K562 (cell line): ENCODE measurements at regions not wholly inside any gene's neighbourhood (a gene's known extent, or its start where the extent isn't known, plus 50 kb on each side); places are given as distances from the start of the nearest gene placed in this dataset.

Experiments
- ATAC-seq: fragments of 200-7000 bp; cut with Tn5 transposase; 3 replicates; pipeline ENCODE4 v1.9.1; 2020; ENCODE audit warnings: moderate library complexity
- BruUV-seq: library from RNA; stranded (reverse); fragments of 400-500 nt; replicated peaks from 2 replicates; lab custom pipeline; 2021; lab: Mats Ljungman, UMichigan
- CTCF ChIA-PET: fragments of 300-600 bp; formaldehyde crosslinking; extraction: SDS; loops from one replicate; lab custom pipeline; 2021; ENCODE audit warnings: low intra/inter-chr PET ratio; lab: Yijun Ruan, JAX
- POLR2A ChIA-PET: fragments of 300-600, 350-650 bp; sonication (Branson Sonifier 250); formaldehyde crosslinking; extraction: SDS; loops from one replicate; lab custom pipeline; 2021; ENCODE audit warnings: antibody characterized with exemption, inconsistent platforms; lab: Yijun Ruan, JAX
- DNase-seq, 4 experiments: peaks; one replicate each; pipeline versions ENCODE4 v3.0.0 to v3.0.0-alpha.2; 2011 to 2018; ENCODE audit warnings: low spot score in 3 of 4, mixed read lengths in 3 of 4; ENCODE audit errors: extremely low read depth in 1 of 4
- FAIRE-seq: peaks from 2 replicates; lab custom pipeline; 2011; peaks lifted over from hg19 to GRCh38; lab: Jason Lieb, UNC
- H2AFZ ChIP-seq: 2 replicates; pipeline ENCODE4 v1.6.0; 2011; ENCODE audit warnings: low read depth, low read length, control low read depth, inconsistent platforms
- H3K27ac ChIP-seq: fragments of 200-600 bp; 3 replicates; pipeline ENCODE4 v1.8.0; 2011; ENCODE audit warnings: low read depth, mild to moderate bottlenecking, control low read depth, inconsistent platforms, low read length, moderate library complexity, mixed read lengths; ENCODE audit errors: extremely low read depth
- H3K27me3 ChIP-seq, 2 experiments: fragments of 300-600 bp in 1 of 2; 2 replicates in 1 of 2; 3 replicates in 1 of 2; pipeline versions ENCODE4 v1.6.0 to v1.8.0; 2011; ENCODE audit warnings: inconsistent platforms in 2 of 2, low read length in 2 of 2, mild to moderate bottlenecking in 1 of 2, mixed read lengths in 1 of 2, moderate library complexity in 1 of 2; ENCODE audit not compliant: control insufficient read depth in 2 of 2, insufficient read depth in 2 of 2
- H3K36me3 ChIP-seq: fragments of 300-600 bp; 3 replicates; pipeline ENCODE4 v1.8.0; 2011; ENCODE audit warnings: mild to moderate bottlenecking, low read length, inconsistent platforms; ENCODE audit not compliant: control insufficient read depth, insufficient read depth
- H3K4me1 ChIP-seq, 2 experiments: fragments of 200-600 bp in 1 of 2; replicated peaks in 1 of 2; 2 replicates in 1 of 2; 3 replicates in 1 of 2; pipeline versions ENCODE4 v1.5.1 to v1.8.0; 2011; ENCODE audit warnings: inconsistent platforms in 2 of 2, low read length in 2 of 2, mild to moderate bottlenecking in 1 of 2, mixed read lengths in 1 of 2, moderate library complexity in 1 of 2; ENCODE audit not compliant: control insufficient read depth in 2 of 2, insufficient read depth in 2 of 2
- H3K4me2 ChIP-seq: 2 replicates; pipeline ENCODE4 v1.6.1; 2011; ENCODE audit warnings: low read length, control low read depth, inconsistent platforms, mixed read lengths; ENCODE audit not compliant: insufficient read depth
- H3K4me3 ChIP-seq: fragments of 200-600 bp; sonication (generic), shearing (Covaris generic); 2 replicates; pipeline ENCODE4 v1.5.1; 2016; ENCODE audit warnings: control low read depth, inconsistent platforms
- H3K79me2 ChIP-seq: fragments of 200-600 bp; 3 replicates; pipeline ENCODE4 v1.8.0; 2011; ENCODE audit warnings: low read length, inconsistent platforms; ENCODE audit not compliant: control insufficient read depth, insufficient read depth
- H3K9ac ChIP-seq, 2 experiments: 2 replicates each; pipeline versions ENCODE4 v1.6.0 to v1.6.1; 2011; ENCODE audit warnings: low read depth in 2 of 2, low read length in 2 of 2, control low read depth in 1 of 2, inconsistent platforms in 1 of 2, mild to moderate bottlenecking in 1 of 2, mixed read lengths in 1 of 2; ENCODE audit not compliant: insufficient read depth in 1 of 2
- H3K9me1 ChIP-seq: one replicate; pipeline ENCODE4 v1.6.0; 2011; ENCODE audit warnings: inconsistent platforms, mild to moderate bottlenecking, low read length, moderate library complexity; ENCODE audit not compliant: control insufficient read depth, insufficient read depth
- H3K9me3 ChIP-seq: replicated peaks from 2 replicates; pipeline ENCODE4 v1.5.1; 2011; ENCODE audit warnings: low read depth, low read length, inconsistent platforms; ENCODE audit not compliant: control insufficient read depth, insufficient read depth
- H4K20me1 ChIP-seq: replicated peaks from 2 replicates; pipeline ENCODE4 v1.6.1; 2011; ENCODE audit warnings: low read length, inconsistent platforms, mixed read lengths; ENCODE audit not compliant: control insufficient read depth, insufficient read depth
- BRF2 ChIP-seq: IDR thresholded peaks from 3 replicates; pipeline ENCODE4 v1.6.1; 2011; ENCODE audit warnings: borderline replicate concordance, mild to moderate bottlenecking; ENCODE audit not compliant: insufficient read length, insufficient read depth
- CTCF ChIP-seq, 3 experiments: IDR thresholded peaks in 2 of 3; conservative IDR thresholded peaks in 1 of 3; 2 replicates each; pipeline ENCODE4 v1.5.1; 2011 to 2012; ENCODE audit warnings: low read length in 3 of 3, mild to moderate bottlenecking in 3 of 3, control low read depth in 2 of 3, improper control_type of control experiment in 1 of 3, inconsistent platforms in 1 of 3, low read depth in 1 of 3, mixed read lengths in 1 of 3, moderate library complexity in 1 of 3; ENCODE audit not compliant: insufficient read depth in 2 of 3
- GMEB1 ChIP-seq: fragments of 250-450 bp; sonication (Bioruptor Pico); IDR thresholded peaks from 2 replicates; pipeline ENCODE4 v1.4.0; 2020; ENCODE audit warnings: mild to moderate bottlenecking
- RAD21 ChIP-seq, 2 experiments: fragments of 250-450 bp in 1 of 2; fragments of 450-650 bp in 1 of 2; sonication (Bioruptor Pico) in 1 of 2; formaldehyde crosslinking in 1 of 2; IDR thresholded peaks in 1 of 2; conservative IDR thresholded peaks in 1 of 2; 2 replicates each; pipeline versions ENCODE4 v1.4.0 to v1.8.0; 2020 to 2022; ENCODE audit warnings: mild to moderate bottlenecking in 2 of 2, moderate library complexity in 1 of 2
- ZNF277 ChIP-seq: fragments of 250-450 bp; sonication (Bioruptor Pico); IDR thresholded peaks from 2 replicates; pipeline ENCODE4 v1.8.0; 2022; ENCODE audit warnings: inconsistent platforms, mild to moderate bottlenecking, moderate library complexity, borderline replicate concordance
- ZNF518B ChIP-seq: fragments of 250-450 bp; sonication (Bioruptor Pico); IDR thresholded peaks from 2 replicates; pipeline ENCODE4 v1.5.0; 2021; ENCODE audit warnings: mild to moderate bottlenecking, moderate library complexity
- WGBS: fragments of 100-300 bp; shearing (Covaris generic); methylation state at CpG from one replicate; pipeline ENCODE4 v1.1.6; 2016; ENCODE audit warnings: low coverage, mixed read lengths; ENCODE audit not compliant: insufficient coverage; ENCODE audit errors: missing lambda C conversion rate; 5-methylcytosine and 5-hydroxymethylcytosine counted together
- in situ Hi-C: fragments of 300-500 bp; cut with MboI; formaldehyde crosslinking; loops from 4 replicates; pipeline ENCODE4 v1.15.0; 2018; ENCODE audit warnings: inconsistent platforms, mixed read lengths
- intact Hi-C: fragments of 100-400 bp; cut with micrococcal nuclease; formaldehyde crosslinking; loops from 2 replicates; pipeline ENCODE4 v1.14.2; 2022

- H3K4me3 ChIP-seq, result no peak overlapping the region
- ATAC-seq (no peak), DNase-seq (peak in 2 of 4 experiments; percentile 3 to 16), FAIRE-seq (no peak)
- intact Hi-C loops (no loop called here), in situ Hi-C loops (no loop called here)
- H3K27ac ChIP-seq, result no peak overlapping the region
- H3K79me2 ChIP-seq, result no peaks in the 10 kb centered on the region
- H3K9me1 ChIP-seq, result no peaks in the 10 kb centered on the region
- TF ChIP-seq ZNF518B (CRISPR knock-in tag), result no peak
- peak; percentile 27 to 49; a peak in 3 of 4 replicates for TF ChIP-seq RAD21 (CRISPR knock-in tag; conservative IDR thresholded peaks at IDR 0.05 in 1 of 2, IDR thresholded peaks at IDR 0.05 in 1 of 2)
- TF ChIP-seq ZNF277 (CRISPR knock-in tag), result no peak
- no peak for TF ChIP-seq BRF2
- TF ChIP-seq GMEB1 (CRISPR knock-in tag), result no peak
- peak in 2 of 3 experiments; percentile 18 to 27; a peak in 3 of 6 replicates for TF ChIP-seq CTCF (IDR thresholded peaks at IDR 0.05 in 2 of 3, conservative IDR thresholded peaks at IDR 0.05 in 1 of 3; ENCODE audit: insufficient read depth in 2 of 3, low read depth in 1 of 3, low read length in 3 of 3)
- POLR2A ChIA-PET, result interaction anchor here (0.5 kb wide), 1 partner anchor 16 kb away, joined by 3 read pairs; no protein-coding TSS in a partner anchor
- CTCF ChIA-PET, result interaction anchor here (0.5 to 0.6 kb wide), 2 partner anchors 83 to 314 kb away, joined by 3 to 4 read pairs; no protein-coding TSS in a partner anchor
- BruUV-seq, result no TSS peak
- H3K36me3 ChIP-seq, result no peaks in the 10 kb centered on the region
- H4K20me1 ChIP-seq, result no peaks in the 10 kb centered on the region
- H3K4me1 ChIP-seq, result no peaks in the 10 kb centered on the region
- 2% methylated on average over 5 of the region's 5 CpGs for WGBS
- no peak overlapping the region for H2AFZ ChIP-seq
- H3K27me3 ChIP-seq, result no peaks in the 10 kb centered on the region
- no peak overlapping the region for H3K4me2 ChIP-seq
- H3K9ac ChIP-seq, result no peak overlapping the region
- no peaks in the 10 kb centered on the region for H3K9me3 ChIP-seq
Measured at GRCh38 chr2:41414486-41415230, 633.2 kb upstream of the PKDCC start.
